ENCODE measurements at regions not wholly inside any gene's neighbourhood (a gene's known extent, or its start where the extent isn't known, plus 50 kb on each side); places are given as distances from the start of the nearest gene placed in this dataset.

- no peak for TF ChIP-seq CTCF (IDR thresholded peaks at IDR 0.05; ENCODE audit: low read depth, low read length, missing control alignments)
- H3K4me3 ChIP-seq (replicated peaks; ENCODE audit: low read depth, low read length), result peak overlapping the region; percentile 43
- no peak for DNase-seq (ENCODE audit: extremely low read depth, low read depth)
These were observed 84.3 kb downstream of the TNFAIP2 start for GRCh38 chr14:103207388-103208072.

- DNase-seq (ENCODE audit: extremely low read depth, low read depth), result no peak
- H3K4me3 ChIP-seq (replicated peaks; ENCODE audit: low read depth, low read length), result no peak overlapping the region
- no peak for TF ChIP-seq CTCF (IDR thresholded peaks at IDR 0.05; ENCODE audit: low read depth, low read length, missing control alignments)
These were observed 85.8 kb downstream of the TNFAIP2 start for GRCh38 chr14:103209054-103209453.

- H3K4me3 ChIP-seq (replicated peaks; ENCODE audit: low read depth, low read length), result no peak overlapping the region
- TF ChIP-seq CTCF (IDR thresholded peaks at IDR 0.05; ENCODE audit: low read depth, low read length, missing control alignments), result no peak
- no peak for DNase-seq (ENCODE audit: extremely low read depth, low read depth)
These were observed 86.2 kb downstream of the TNFAIP2 start for GRCh38 chr14:103209506-103209905.

GRCh38 chr14:103213331-103213730, 90.1 kb downstream of the TNFAIP2 start:
- DNase-seq (ENCODE audit: extremely low read depth, low read depth), result no peak
- no peak for TF ChIP-seq CTCF (IDR thresholded peaks at IDR 0.05; ENCODE audit: low read depth, low read length, missing control alignments)
- no peak overlapping the region for H3K4me3 ChIP-seq (replicated peaks; ENCODE audit: low read depth, low read length)

- H3K4me3 ChIP-seq (replicated peaks; ENCODE audit: low read depth, low read length), result no peak overlapping the region
- DNase-seq (ENCODE audit: extremely low read depth, low read depth), result no peak
- TF ChIP-seq CTCF (IDR thresholded peaks at IDR 0.05; ENCODE audit: low read depth, low read length, missing control alignments), result no peak
These were observed 91.2 kb downstream of the TNFAIP2 start for GRCh38 chr14:103214461-103214958.

- no peak for TF ChIP-seq CTCF (IDR thresholded peaks at IDR 0.05; ENCODE audit: low read depth, low read length, missing control alignments)
- DNase-seq (ENCODE audit: extremely low read depth, low read depth), result no peak
- H3K4me3 ChIP-seq (replicated peaks; ENCODE audit: low read depth, low read length), result no peak overlapping the region
These were observed 93.1 kb downstream of the TNFAIP2 start for GRCh38 chr14:103216399-103216798.

- H3K4me3 ChIP-seq (replicated peaks; ENCODE audit: low read depth, low read length), result no peak overlapping the region
- DNase-seq (ENCODE audit: extremely low read depth, low read depth), result no peak
- TF ChIP-seq CTCF (IDR thresholded peaks at IDR 0.05; ENCODE audit: low read depth, low read length, missing control alignments), result no peak
These were observed 93.6 kb downstream of the TNFAIP2 start for GRCh38 chr14:103216857-103217256.

Data from HFF-Myc (cell line).